Heart right ventricle (tissue), 16 donors: ENCODE measurements at regions not wholly inside any gene's neighbourhood (a gene's known extent, or its start where the extent isn't known, plus 50 kb on each side); places are given as distances from the start of the nearest gene placed in this dataset.
A peak's percentile ranks its signal among the peaks of the same experiment; 100 is the strongest.

ENCODE experiments used
- ATAC-seq, 8 donors: fragments of 200-7000 bp; cut with Tn5 transposase; one replicate each; pipeline ENCODE4 v1.9.1; 2020; ENCODE audit warnings: mild to moderate bottlenecking in 8 of 8, moderate library complexity in 8 of 8, moderate number of reproducible peaks in 1 of 8
- DNase-seq, 2 donors: peaks; one replicate each; pipeline ENCODE4 v3.0.0-alpha.2; 2020
- H3K27ac ChIP-seq, 10 donors: fragments of 200-600 bp; sonication (generic) in 2 of 10; one replicate each; pipeline versions ENCODE4 v1.5.0 to v1.8.0; 2020 to 2022; ENCODE audit warnings: mild to moderate bottlenecking in 3 of 10
- H3K27me3 ChIP-seq, 7 donors: fragments of 200-600 bp; one replicate each; pipeline ENCODE4 v1.8.0; 2021 to 2022; ENCODE audit warnings: mild to moderate bottlenecking in 2 of 7
- H3K36me3 ChIP-seq, 9 donors: fragments of 200-600 bp; sonication (generic) in 1 of 9; one replicate each; pipeline versions ENCODE4 v1.5.0 to v1.8.0; 2020 to 2022; ENCODE audit warnings: mild to moderate bottlenecking in 2 of 9
- H3K4me1 ChIP-seq, 9 donors: fragments of 200-600 bp; sonication (generic) in 1 of 9; one replicate each; pipeline versions ENCODE4 v1.5.0 to v1.8.0; 2020 to 2022; ENCODE audit warnings: mild to moderate bottlenecking in 4 of 9
- H3K4me3 ChIP-seq, 10 donors: fragments of 200-600 bp; sonication (generic) in 2 of 10; one replicate each; pipeline versions ENCODE4 v1.5.0 to v1.8.0; 2020 to 2022; ENCODE audit warnings: mild to moderate bottlenecking in 7 of 10, moderate library complexity in 2 of 10
- H3K9me3 ChIP-seq, 11 donors: fragments of 200-600 bp in 10 of 11; sonication (generic) in 2 of 11; one replicate each; pipeline versions ENCODE4 v1.5.0 to v1.8.0; 2013 to 2022; ENCODE audit warnings: mild to moderate bottlenecking in 2 of 11, control low read depth in 1 of 11, moderate library complexity in 1 of 11
- WGBS, 2 donors: extraction: QIAGEN DNeasy Blood & Tissue Kit; methylation state at CpG; one replicate each; pipeline ENCODE4 v1.1.7; 2013; ENCODE audit warnings: inconsistent platforms in 1 of 2; 5-methylcytosine and 5-hydroxymethylcytosine counted together
- intact Hi-C, 10 donors: fragments of 100-400 bp; cut with DNase I; formaldehyde crosslinking; loops; one replicate each; pipeline versions ENCODE4 v1.11.1 to v1.14.2; 2022
- TF ChIP-seq, protein P1 (sequence below), 9 donors: fragments of 200-600 bp; sonication (generic) in 2 of 9; IDR thresholded peaks; one replicate each; pipeline versions ENCODE4 v1.5.0 to v1.8.0; 2021 to 2022; ENCODE audit warnings: antibody characterized with exemption in 9 of 9, mild to moderate bottlenecking in 5 of 9, moderate library complexity in 1 of 9
- donor health status: Arrhythmogenic right ventricular cardiomyopathy.
- donor health status: ischemic (EF 13 %, LVEDD 7.1; RV severe dilation, severe dysfunction).
- donor health status: healthy with polysubstance abuse.
- donor health status: DM: no; HTN: yes; CAD: no.
- donor health status: DM: no; HTN: no; CAD: no.
- donor health status: ischemic (EF 25% LVEDD 6.9; RV normal size, moderate dysfunction).
- donor health status: ischemic (EF 25% LVEDD 5.7; RV mildly dilated, moderate dysfunction).
- donor health status: healthy.
- donor health status: DM: yes; HTN: yes; CAD: no.
- donor health status: Ischemic cardiomyopathy.
- donor health status: ischemic (EF 35%, LVEDD 5.7; RV mildly dilated, moderate dysfunction).
- donor health status: nonischemic (EF 11% LVEDD 7.7; RV severe dilation, severe dysfunction).
- donor health status: DM: yes; HTN: yes; CAD: no.
- donor health status: PGD.
- donor health status: ischemic (EF 29% LVEDD 5.4; RV normal size, mild dysfunction).
- donor health status: nonischemic (EF 23%, LVEDD 6.1; RV moderate dilation, normal function).

DNA sequence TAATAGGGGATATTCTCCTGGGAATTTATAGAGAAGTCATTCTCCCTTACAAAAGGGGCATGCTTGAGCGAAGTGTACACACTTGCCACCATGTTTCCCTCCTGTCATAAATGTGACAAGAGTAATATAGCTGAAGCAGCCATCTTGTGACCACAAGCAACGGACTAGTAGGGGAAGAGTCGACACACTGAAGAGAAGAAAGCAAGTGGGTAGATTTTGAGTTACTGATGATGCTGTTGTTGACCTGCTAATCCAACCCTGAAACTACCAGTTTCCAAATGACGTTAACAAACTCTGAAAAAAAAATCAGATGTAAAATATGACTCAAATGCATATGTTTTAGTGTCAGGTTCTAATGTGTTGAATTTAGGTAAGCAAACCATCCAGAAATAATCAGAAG lies 350.4 kb downstream of the CDH10 start:
- 75% methylated on average over 4 of the region's 4 CpGs for WGBS, 2 donors
- TF ChIP-seq, protein P1, sequence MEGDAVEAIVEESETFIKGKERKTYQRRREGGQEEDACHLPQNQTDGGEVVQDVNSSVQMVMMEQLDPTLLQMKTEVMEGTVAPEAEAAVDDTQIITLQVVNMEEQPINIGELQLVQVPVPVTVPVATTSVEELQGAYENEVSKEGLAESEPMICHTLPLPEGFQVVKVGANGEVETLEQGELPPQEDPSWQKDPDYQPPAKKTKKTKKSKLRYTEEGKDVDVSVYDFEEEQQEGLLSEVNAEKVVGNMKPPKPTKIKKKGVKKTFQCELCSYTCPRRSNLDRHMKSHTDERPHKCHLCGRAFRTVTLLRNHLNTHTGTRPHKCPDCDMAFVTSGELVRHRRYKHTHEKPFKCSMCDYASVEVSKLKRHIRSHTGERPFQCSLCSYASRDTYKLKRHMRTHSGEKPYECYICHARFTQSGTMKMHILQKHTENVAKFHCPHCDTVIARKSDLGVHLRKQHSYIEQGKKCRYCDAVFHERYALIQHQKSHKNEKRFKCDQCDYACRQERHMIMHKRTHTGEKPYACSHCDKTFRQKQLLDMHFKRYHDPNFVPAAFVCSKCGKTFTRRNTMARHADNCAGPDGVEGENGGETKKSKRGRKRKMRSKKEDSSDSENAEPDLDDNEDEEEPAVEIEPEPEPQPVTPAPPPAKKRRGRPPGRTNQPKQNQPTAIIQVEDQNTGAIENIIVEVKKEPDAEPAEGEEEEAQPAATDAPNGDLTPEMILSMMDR (IDR thresholded peaks at IDR 0.05) = no peak
- no peak for ATAC-seq

DNA sequence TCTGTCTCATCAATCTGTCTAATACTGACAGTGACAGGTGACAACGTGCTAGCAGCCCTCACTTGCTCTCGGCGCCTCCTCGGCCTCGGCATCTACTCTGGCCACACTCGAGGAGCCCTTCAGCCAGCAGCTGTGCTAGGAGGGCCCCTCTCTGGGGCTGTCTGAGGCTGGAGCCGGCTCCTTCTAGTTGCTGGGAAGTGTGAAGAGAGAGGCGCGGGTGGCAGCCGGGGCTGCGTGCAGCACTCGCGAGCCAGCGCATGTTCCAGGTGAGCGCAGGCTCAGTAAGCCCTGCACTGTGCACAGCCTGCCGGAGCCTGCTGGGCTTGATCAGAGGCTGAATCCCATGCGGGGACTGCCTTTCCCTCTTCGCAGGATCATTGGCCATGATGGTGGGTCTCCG lies 330.7 kb downstream of the CDH10 start:
- intact Hi-C loops = no loop called here
- peaks cover 0 to 59% (median 7%) of the 10 kb centered on the region in 11 donors for H3K9me3 ChIP-seq
- WGBS, 2 donors = 87 to 91% methylated on average over 19 of the region's 19 CpGs
- H3K4me1 ChIP-seq = no peaks in the 10 kb centered on the region
- no peak overlapping the region for H3K27ac ChIP-seq
- ATAC-seq (no peak), DNase-seq (no peak)
- H3K36me3 ChIP-seq = no peaks in the 10 kb centered on the region
- H3K27me3 ChIP-seq = no peaks in the 10 kb centered on the region
- TF ChIP-seq, protein P1 (IDR thresholded peaks at IDR 0.05) = no peak
- H3K4me3 ChIP-seq = no peak overlapping the region

More for the DNA sequence above, 350.4 kb downstream of the CDH10 start:
- DNase-seq = no peak
- Histone ChIP-seq H3K4me1 (no peaks in the 10 kb centered on the region), H3K27me3 (no peaks in the 10 kb centered on the region), H3K9me3 (peaks cover 0 to 14% (median 0%) of the 10 kb centered on the region in 11 donors), H3K36me3 (no peaks in the 10 kb centered on the region), H3K4me3 (no peak overlapping the region), H3K27ac (no peak overlapping the region)
- intact Hi-C loops = no loop called here

DNA sequence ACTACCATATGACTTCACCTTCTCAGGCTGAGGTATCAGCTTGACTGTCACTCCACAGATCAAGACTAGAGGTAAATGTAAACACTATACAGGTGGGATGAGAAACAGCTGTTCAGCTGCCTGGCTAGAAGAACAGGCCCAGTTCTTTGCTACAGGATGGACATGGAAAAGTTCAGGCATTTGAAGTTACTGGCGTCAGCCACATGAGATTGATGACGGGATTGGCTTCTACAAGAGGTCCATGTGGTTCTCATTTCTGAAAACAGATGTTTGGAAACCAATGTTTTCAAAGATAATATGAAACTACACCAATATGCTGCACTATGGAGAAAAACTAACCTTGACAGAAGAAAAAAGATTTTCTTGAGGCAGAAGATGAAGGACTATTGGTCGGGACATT lies 324.1 kb downstream of the CDH10 start:
- no peak for DNase-seq
- TF ChIP-seq, protein P1 (IDR thresholded peaks at IDR 0.05) = no peak

DNA sequence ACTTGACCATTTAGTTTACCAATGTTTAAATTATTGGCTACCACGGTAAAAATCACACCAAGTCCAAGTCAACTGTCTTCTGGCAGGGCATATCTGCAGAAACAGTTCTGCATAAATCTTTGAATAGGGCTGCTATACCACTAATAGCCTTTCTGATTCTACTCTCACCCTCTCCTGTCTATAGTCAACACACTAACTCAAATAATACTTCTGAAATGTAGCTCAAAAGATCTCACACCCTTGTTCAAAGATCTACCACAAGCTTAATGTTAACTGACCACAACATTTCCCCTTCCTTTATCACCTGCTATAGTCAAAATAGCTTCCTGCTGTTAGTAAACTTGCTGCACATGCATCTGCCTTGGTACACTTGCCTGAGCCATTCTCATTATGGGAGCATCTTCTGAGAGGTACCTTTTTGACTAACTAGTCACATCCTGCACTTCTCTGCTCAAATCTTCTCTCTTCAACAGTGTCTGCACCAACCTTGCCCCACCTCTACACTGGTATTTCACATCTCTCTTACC lies 319.4 kb downstream of the CDH10 start:
- Histone ChIP-seq H3K27ac (no peak overlapping the region), H3K4me1 (no peaks in the 10 kb centered on the region), H3K9me3 (peaks cover 0 to 5% (median 0%) of the 10 kb centered on the region in 11 donors), H3K27me3 (no peaks in the 10 kb centered on the region), H3K36me3 (no peaks in the 10 kb centered on the region), H3K4me3 (no peak overlapping the region)
- no peak for DNase-seq
- intact Hi-C loops = no loop called here
- no peak for ATAC-seq
- TF ChIP-seq, protein P1 (IDR thresholded peaks at IDR 0.05) = no peak
- 65 to 75% methylated on average over 1 of the region's 1 CpG for WGBS, 2 donors

More for the DNA sequence above, 324.1 kb downstream of the CDH10 start:
- Histone ChIP-seq H3K9me3 (peaks cover 0 to 15% (median 0%) of the 10 kb centered on the region in 11 donors), H3K4me3 (no peak overlapping the region), H3K27ac (no peak overlapping the region), H3K27me3 (no peaks in the 10 kb centered on the region), H3K36me3 (no peaks in the 10 kb centered on the region), H3K4me1 (no peaks in the 10 kb centered on the region)
- WGBS, 2 donors = 78 to 81% methylated on average over 3 of the region's 3 CpGs
- peak in 4 of 8 donors; percentile 48 to 78 (median 68) for ATAC-seq
- intact Hi-C loops = no loop called here
